ENCODE measurements at regions not wholly inside any gene's neighbourhood (a gene's known extent, or its start where the extent isn't known, plus 50 kb on each side); places are given as distances from the start of the nearest gene placed in this dataset.
"Not testable (repeated sequence)": the region's sequence is repeated elsewhere in the genome, so short reads cannot be mapped to it uniquely, and the experiment has no call there.

DNA sequence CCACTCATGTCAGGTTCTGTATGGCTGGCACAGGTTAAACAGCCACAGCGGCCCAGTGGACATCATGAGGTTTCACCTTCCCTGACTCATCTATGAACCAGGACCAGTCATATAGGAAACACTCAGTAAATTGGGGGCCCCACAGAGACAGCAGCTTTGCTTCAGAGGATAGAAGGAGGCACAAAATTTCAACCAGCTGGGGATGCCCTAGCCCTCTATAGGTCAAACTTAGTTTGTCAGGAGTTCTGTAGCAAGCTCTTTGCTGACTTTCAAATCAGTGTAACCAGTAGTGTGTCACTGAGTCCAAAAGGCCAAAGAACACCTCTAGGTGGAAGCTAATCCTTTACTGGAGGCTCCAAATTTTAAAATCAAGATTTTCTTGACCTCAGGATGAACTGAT is 4157.8 kb upstream of the TPTE start:
- not testable (repeated sequence) for DNase-seq (ENCODE audit: low spot score)

DNA sequence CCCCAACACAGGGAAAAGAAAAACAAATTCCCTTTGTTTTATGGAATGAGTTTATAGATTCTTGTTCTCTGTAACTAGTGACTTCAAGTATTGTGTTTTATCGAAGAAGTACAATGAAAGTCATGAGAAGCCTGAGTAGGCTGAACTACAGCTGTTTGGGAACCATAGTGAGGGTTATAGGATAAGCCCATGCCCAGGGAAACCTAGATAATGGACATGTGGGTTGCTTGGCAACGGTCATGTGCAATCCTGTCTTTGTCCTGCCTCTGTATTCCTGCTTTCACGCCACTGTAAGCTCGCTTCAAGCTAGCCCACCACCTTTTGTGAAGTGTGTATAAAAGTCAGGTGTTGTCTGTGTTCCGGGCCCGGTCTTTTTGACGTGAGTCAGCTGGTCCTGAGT is 4152.6 kb upstream of the TPTE start:
- DNase-seq (ENCODE audit: low spot score), result peak; percentile 58

DNA sequence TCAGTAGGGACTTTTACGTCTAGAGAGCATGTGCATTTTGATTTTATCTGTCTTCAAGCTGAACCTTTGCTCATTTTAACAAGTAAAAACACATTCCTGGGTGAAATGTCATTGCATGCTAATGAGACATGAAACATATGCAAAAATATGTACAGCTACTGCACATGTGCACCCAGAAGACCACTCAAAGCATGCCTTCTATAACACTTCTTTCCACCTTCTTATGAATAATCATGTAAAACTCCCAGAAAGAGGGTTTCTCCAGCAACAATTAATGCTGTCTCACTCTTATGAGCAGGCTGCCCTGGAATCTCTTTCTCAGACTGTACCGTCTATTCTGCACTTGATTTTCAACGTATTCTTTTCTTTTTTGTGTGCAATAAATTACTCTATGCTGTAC is 4148.1 kb upstream of the TPTE start:
- not testable (repeated sequence) for DNase-seq (ENCODE audit: low spot score)

DNA sequence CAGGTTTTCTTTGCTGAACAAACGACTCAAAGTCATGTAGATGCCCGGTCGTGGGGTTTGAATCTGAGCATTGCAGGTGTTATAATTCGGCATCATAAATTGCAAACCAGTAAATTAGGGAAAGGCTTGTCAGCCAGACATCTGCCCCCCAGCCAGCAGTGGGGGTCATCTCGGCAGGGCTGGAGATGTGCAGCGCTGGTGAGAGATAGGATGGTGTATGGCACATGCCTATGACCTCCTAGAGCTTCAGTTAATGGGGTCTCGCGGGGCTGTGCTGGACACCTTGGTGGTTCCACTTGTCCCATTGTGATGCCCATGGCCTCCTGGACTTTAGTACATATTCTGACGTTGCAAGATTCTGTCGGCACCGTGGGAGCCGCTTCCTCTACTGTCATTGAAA is 4147.2 kb upstream of the TPTE start:
- DNase-seq (ENCODE audit: low spot score), result peak; percentile 41

DNA sequence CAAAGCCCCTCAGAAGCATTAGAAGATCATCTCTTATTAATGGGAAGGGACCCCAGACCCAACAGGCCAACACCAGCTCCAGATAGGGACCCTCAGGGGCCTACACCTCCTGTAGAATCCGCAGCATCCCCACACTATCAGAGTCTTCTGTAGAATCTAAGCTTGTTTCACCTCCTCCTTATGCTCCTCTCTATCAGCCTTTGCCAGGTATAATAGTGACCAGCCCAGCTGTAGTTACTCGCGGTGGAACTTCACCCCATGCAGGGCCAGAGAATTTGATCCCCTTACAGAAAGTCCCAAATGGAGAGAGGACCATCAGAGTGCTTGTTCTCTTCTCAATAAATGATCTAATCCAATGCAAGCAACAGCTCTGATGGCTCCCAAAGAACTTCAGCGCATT is 4146.5 kb upstream of the TPTE start:
- DNase-seq (ENCODE audit: low spot score), result peak; percentile 12

DNA sequence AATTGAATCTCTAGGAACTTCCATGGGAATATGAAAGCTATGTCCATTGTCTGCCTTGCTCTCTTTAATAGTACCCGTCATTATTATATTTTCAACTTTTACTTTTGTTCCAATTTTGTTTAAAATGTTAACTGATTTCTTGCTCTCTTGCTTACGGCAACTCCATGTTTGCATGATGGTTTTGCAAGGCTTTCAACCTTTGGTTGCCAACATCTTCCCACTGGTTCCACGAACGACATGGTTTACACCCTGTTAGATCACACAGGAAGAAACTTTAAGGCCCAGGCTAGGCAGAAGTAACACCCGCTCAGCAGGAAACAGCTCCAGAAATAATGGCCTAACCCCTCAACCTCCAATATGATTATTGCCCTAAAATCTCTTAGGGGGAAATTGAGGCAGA is 4145.6 kb upstream of the TPTE start:
- DNase-seq (ENCODE audit: low spot score), result not testable (repeated sequence)

DNA sequence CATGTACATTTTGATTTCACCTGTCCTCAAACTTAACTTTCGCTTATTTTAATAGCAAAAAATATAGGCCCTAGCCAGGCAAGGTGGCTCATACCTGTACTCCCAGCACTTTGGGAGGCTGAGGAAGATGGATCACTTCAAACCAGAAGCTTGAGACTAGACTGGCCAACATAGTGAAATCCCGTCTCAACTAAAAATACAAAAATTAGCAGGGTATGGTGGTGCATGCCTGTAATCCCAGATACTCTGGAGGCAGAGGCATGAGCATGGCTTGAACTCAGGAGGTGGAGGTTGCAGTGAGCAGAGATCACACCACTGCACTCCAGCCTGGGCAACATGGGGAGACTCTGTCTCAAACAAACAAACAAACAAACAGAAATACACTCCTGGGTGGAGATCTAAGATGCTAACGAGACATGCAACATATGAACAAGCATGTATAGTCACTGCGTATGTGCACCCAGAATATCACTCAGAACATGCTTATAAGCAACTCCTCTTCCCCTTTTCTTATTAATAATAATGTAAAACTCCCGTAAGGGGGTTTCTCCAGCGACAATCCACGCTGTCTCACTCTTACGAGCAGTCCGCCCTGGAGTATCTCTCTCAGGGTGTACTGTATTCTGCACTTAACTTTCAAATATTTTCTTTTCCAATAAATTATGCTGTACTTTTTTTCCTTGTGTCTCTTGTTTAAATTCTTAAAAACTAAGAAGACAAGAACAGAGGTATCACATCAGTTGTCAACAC is 4144.9 kb upstream of the TPTE start:
- not testable (repeated sequence) for DNase-seq (ENCODE audit: low spot score)

Small RNAs in the stretch of these regions (small RNA-seq; reads per million reads assigned to genes)
- 0 reads per million in 2 experiments for gene RF00019
